GM21360 (cell line): ENCODE measurements at regions not wholly inside any gene's neighbourhood (a gene's known extent, or its start where the extent isn't known, plus 50 kb on each side); places are given as distances from the start of the nearest gene placed in this dataset.
"Not testable (repeated sequence)": the region's sequence is repeated elsewhere in the genome, so short reads cannot be mapped to it uniquely, and the experiment has no call there.

Experiments
- ATAC-seq: cut with Tn5 transposase; IDR thresholded peaks from one replicate; pipeline ENCODE4 v1.9.1; 2021; ENCODE audit warnings: mild to moderate bottlenecking, moderate library complexity; ENCODE audit not compliant: unreplicated experiment

DNA sequence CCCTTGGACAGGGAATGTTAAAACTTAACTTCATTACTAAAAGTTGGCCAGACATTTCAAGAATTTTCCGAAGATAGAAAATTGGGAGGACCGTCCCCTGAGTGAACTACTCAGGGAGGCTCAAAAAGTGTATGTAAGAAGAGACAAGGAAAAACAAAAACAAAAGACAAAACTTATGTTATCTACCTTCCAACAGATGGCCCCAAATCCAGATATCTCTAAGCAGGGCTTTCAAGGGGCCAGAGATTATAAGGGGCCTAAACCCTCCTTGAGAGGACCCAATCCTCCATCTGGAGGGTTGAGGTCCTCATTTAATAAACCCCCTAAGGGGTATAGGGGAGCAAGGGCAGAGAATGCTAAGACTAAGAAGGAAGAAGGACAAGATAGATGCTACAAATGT, 203.6 kb downstream of the SH2D4B start:
- no peak for ATAC-seq

DNA sequence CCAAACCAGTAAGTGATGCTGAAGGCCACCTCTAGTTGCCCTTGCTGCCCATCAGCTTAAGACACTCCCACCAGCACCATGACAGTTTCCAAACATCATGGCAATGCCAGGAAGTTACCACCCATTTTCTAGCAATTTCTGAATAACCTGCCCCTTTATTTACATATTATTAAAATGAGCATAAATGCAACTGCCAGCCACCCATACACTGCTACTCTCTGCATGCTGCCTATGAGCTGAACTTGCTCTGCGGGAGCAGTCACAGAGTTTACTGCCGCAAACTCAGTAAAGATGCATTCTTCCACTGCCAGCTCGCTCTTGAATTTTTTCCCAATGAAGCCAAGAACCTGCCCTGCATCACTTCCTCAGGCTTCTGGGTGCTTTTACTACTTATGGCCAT, 212.6 kb downstream of the SH2D4B start:
- ATAC-seq = no peak

DNA sequence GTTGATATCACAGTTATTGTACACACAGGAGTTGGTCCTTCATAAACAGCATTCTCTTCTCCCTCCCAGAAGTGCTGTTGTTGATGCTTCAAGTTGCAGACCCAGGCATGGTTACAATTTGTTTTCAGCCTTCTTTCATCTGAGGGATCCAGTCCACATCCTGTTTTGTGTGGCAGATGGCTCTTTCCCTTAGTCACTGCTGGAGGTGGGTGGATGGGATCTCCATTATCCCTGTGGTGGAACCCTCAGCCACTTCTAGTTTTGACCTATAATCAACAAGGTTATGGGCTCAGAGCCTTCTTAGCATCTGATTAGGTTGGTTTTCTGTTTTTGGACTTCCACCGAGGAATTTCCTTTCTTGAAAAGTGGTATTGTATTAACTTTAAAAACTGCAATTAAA, 214.2 kb downstream of the SH2D4B start:
- ATAC-seq = no peak

DNA sequence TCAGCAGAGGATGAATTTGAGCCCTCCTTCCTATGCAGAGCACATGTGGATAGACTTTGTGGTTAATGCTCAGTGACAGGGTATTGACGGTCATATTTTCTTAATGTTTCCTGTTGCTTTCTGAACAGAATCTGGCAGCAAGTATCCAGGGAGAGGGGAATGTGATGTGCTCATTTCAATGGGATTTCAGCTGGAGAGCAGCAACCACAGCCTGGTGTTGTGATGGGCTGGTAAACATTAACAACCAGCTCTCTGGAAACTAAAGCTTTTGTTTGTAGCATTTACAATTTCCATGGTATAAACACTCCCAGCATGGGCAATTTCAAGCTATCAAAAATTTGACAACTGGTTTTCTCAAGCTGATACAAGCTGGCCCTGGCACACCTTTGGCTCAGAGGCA, 215.9 kb downstream of the SH2D4B start:
- no peak for ATAC-seq

DNA sequence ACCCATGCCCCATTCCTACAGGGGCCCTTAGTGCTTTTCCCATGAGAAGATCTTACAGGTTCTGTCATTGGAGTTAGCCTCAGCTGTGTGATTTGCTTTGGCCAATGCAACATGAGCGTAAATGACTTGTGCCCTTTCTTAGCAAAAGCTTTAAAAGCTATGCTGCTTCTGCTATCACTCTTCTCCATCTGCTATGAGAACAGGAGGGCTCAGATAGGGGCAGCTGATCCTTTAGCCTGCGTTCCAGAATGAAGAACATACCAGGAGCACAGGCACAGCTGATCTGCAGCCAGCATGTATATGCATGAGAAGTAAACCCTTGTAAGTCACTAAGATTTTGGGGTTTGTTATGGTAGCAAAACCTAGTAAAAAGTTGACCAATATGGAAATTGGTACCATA, 218.2 kb downstream of the SH2D4B start:
- no peak for ATAC-seq

DNA sequence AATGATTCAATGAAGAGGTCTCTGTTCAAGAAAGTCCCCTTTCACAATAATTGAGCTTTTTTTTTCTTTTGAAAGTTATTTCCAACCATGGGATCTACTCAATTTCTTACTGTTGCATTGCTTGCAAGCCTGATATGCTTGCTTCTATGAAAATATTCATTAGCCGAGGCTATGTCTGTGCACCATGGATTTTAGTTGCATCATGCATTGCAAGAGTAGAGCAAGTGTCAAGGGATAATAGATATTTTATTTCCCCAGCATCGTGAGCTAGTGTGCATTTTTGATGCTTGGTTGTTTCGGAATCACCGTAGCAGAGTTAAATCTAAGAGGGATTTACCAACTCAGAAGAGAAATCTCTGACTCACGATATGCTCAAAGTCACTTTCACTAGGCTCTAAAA, 222.0 kb downstream of the SH2D4B start:
- ATAC-seq = no peak

DNA sequence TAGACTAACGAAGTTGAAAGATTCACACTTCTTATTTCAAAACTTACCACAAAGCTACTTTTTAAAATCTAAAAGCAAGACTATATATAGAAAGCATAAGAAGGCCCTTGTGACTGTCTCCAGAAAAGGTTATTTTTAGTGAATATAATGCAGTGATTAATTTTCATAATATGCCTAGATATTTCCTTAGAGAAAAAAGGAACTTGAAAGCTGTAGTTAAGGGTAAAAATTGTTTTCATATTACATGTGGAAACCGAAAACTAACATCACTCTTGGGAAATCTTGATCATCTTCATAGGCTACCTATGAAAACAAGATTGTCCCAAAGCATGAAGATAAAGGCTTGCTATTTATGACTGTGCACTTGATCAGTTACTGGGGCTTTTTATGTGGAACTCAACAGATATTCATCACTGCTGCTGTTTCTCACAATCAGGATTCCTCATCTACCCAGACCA, 223.2 kb downstream of the SH2D4B start:
- ATAC-seq = peak; percentile 70

DNA sequence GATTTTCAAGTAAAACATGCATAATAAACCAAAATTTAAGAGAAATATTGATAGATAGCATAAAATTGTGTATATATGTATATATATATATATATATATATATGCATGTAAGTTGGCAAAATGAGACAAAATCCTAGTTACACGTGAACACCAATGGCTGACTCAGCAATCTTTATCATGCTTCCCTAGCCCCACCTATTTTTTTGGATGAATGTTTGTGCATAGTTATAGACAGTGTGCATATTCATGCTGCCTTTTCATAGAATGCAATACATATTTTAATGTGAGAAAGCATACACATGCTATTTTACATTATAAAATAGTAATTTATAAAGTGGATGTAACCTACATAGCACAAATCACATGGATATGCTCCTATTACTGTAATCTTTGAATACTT, 230.3 kb downstream of the SH2D4B start:
- ATAC-seq = no peak

DNA sequence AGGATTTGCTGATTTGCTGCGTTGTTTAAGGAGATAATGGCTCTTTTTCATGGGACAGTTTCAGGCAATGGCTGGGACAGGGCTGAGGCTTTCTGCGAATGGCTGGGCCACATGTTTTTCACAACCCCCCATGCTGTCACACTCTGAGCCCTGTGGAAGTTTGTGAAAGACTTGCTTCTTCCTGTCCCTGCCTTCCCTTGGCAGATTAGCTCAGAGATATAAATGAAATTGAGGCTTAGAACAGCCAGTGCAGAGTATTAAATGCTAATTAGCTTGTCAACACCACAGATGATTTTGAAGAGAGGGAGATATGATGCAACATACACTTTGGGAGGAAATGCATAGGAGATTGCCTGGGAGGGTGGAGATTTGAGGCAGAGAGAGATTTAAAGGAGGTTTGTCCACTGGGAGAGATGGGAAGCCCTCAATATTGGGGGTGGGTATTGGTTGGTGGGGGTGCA, 232.0 kb downstream of the SH2D4B start:
- no peak for ATAC-seq

DNA sequence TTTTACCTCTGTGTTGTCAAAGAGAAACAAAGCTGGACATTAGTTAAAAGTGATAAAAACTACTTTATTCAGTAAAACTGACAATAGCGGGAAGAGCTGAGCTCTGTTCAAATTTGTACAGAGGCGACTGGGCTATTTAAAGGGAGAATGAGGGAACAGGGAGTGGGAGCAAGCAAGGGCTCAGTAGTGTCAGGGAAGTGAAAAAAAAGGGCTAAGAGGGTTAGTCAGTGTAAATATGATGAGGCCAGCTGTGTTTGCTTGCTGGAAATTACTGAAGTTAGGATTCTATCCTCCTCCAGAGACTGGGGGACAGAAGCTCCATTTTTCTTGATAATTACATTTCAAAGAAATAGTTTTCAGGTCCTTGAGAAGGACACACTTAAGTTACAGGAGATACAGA, 232.5 kb downstream of the SH2D4B start:
- ATAC-seq = no peak

DNA sequence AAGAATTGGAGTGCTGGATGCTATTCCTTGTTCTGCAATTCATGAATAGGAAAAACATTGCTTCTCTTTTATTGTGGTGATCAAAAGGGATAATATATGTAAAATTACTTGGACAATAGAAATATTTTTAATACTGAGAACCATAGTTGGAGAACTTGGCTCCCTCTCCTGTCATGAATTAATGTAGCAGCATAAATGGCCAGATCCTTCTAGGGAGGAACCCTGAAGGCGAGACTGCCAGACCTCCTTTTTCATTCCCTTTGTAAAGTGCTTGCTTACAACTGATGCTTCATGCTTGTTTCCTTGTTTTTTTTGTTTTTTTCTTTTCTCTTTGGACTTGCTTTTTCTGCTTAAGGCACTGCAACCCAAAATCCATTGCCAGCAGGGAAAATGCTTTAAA, 233.6 kb downstream of the SH2D4B start:
- no peak for ATAC-seq

DNA sequence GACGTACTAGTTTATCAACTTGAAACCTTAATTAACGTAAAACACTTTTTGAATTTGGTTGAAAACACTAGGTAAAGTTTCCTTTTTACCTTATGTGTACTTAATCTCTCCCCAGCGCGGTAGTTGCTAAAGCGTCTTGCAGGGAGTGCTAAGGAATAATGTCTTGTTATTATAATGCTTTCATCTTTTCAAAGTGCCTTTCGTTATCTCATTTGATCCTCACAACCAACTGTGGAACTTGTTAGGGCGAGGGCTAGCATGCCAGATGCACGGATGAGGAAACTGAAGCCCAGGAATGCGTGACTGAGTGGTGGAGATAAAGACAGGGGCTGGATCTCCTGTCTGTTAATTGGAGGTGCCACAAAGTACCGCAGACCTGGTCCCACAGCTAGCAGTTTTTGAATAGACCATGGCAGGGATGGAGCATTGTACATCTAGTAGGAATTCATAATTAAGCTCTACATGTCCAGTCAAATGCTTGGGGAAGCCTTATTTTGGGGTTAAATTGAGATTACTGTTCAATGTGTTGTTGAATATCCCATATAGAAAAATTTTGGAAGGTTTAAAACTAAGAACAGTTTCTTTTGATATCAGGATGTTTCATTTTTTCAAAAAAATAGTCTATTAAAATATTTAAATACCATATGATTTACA, 234.3 kb downstream of the SH2D4B start:
- no peak for ATAC-seq

DNA sequence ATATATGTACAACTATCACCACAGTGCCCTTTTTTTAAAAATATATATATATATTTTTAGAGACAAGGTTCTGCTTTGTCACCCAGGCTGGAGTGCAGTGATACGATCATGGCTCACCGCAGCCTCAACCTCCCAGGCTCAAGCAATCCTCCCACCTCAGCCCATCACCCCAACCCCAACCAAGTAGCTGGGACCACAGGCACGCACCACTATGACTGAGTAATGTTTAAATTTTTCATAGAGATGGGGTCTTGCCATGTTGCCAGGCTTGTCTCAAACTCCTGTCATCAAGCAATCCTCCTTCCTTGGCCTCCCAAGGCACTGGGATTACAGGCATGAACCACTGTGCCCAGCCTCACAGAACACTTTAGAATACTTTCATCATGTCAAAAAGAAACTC, 234.9 kb downstream of the SH2D4B start:
- ATAC-seq = no peak

DNA sequence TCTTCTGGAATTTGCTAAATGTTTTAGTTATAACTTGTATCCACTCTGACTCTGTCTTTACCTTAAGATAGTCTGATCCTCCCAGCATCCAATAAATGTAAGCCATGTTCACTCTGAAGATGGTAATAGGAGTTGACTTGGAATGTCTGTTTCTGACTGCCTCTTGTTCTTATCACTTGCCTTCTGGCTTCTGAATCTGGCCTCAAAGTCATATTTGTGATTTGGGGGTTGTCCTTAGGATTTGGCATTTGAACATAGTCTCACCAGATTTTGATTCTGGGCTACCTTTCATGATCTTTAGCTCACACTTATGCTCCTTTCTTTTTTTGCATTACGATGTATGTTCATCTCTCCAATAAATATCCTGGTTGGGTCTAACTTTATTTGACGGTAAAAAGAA, 247.0 kb downstream of the SH2D4B start:
- ATAC-seq = no peak

DNA sequence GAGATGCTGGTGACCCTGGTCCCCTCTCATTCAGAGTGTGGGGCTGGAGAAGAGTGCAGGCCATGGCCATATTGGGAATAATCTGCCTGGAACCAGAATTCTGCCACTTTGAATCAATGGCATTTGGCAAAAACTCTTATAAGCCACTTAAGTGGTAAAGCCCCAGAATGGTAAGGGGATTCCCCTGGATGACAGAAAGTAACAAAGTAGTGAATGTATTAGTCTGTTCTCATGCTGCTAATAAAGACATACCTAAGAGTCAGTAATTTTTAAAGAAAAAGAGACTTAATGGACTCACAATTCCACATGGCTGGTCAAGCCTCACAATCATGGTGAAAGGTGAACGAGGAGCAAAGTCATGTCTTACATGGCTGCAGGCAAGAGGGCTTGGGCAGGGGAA, 248.6 kb downstream of the SH2D4B start:
- no peak for ATAC-seq

DNA sequence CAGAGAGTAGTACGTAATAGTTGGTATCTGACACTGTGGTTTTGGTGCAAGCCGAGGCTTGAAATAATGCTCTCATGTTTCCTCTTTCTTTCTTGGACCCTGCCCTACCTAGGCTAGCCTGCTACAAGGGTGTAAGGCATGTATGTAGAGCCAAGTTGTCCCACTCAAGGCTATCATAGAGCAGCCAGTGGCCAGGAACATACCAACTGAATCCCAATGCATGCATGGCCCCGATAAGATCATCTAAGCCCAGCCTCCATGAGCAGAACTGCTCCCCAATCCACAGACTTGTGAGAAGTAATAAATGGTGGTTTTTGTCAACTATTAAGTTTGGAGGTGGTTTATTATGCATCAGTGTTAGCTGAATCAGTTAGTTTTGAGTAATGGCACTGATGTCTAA, 250.2 kb downstream of the SH2D4B start:
- no peak for ATAC-seq

DNA sequence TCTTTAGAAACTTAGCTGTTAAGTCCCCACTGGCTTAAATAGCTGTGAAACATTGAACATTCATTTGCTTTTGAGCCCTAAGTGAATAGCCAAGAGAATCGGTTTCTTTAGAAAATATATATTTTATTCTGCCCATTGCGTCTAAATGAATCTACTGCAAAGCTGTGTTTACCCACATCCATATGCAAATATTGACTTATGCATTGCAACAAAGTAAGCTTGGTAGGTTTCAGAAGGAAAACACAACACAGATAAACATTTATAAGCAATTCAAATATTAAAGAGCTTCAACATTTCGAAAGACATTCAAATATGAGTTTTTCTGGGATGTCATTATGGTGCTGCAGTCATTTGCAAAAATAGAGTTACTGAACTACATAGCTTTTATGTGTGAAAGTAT, 257.3 kb downstream of the SH2D4B start:
- no peak for ATAC-seq

DNA sequence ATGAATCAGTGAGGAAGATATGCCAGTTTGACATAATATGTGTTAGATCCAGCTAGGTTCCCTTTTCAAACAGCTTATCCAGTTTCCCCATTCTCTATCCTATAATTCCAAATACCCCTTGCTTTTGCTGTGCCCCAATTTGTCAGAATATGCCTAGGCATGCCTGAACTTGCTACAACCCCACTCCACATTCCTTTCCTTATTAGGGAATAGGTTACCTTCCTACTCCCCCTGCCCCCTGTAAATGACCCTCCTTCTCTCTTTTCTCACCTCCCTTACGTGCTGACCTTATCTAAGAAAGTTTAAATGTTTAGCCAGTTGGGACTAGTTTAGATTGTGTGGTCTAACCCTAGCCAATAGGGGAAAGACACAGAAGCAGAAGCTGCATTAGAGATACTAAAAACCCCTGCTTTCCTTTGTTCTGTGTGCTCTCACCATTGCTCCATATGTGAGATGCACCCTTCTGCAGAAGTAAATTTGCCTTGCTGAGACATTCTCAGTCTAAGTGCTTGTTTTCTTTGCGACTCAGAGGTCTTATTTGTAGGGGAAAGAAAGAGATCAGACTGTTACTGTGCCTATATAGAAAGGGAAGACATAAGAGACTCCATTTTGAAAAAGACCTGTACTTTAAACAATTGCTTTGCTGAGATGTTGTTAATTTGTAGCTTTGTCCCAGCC, 267.8 kb downstream of the SH2D4B start:
- ATAC-seq = no peak

DNA sequence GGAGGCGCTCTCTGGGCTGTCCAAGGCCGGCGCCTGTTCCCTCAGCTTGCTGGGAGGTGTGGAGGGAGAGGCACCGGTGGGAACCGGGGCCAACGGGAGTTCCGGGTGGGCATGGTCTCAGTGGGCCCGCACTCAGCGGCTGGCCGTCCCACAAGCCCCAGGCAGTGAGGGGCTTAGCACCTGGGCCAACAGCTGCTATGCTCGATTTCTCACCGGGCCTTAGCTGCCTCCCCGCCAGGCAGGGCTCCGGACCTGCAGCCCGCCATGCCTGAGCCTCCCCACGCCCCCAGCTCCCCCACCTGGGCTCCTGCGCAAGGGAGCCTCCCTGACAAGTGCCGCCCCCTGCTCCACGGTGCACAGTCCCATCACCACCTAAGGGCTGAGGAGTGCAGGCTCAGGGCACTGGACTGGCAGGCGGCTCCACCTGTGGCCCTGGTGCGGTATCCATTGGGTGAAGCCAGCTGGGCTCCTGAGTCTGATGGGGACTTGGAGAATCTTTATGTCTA, 276.5 kb downstream of the SH2D4B start:
- no peak for ATAC-seq

DNA sequence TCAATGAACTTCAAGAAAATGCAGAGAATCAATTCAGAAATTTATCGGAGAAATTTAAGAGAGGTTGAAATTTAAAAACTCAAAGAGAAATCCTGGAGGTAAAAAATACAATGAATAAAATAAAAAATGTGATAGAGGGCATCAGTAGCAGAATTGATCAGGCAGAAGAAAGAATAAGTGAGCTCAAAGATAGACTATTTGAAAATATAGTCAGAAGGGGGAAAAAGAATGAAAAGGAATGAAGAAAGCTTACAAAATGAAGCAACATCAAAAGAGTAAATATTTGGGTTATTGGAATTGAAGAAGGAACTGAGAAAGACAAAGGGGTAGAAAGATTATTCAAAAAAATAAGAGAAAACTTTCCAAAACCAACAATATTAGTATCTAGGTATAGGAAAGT, 291.4 kb downstream of the SH2D4B start:
- ATAC-seq = no peak

DNA sequence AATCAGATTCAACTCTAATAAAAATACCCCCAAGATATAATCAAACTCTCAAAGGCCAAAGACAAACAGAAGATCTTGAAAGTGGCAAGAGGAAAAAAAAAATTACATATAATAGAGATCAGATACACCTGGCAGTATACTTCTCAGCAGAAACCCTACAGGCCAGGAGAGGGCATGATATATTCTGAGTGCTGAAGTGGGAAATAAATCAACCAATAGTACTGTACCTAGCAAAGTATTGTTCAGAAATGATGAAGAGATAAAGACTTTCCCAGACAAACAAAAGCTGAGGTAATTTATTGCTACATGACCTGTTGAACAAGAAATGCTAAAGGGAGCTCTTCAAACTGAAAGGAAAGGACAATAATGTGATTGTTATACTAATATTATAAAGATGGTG, 291.9 kb downstream of the SH2D4B start:
- no peak for ATAC-seq

DNA sequence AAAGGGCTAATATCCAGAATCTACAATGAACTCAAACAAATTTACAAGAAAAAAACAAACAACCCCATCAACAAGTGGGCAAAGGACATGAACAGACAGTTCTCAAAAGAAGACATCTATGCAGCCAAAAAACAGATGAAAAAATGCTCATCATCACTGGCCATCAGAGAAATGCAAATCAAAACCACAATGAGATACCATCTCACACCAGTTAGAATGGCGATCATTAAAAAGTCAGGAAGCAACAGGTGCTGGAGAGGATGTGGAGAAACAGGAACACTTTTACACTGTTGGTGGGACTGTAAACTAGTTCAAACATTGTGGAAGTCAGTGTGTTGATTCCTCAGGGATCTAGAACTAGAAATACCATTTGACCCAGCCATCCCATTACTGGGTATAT, 295.0 kb downstream of the SH2D4B start:
- not testable (repeated sequence) for ATAC-seq
